Mucosa of gallbladder (tissue), 1 donor: ENCODE measurements at regions not wholly inside any gene's neighbourhood (a gene's known extent, or its start where the extent isn't known, plus 50 kb on each side); places are given as distances from the start of the nearest gene placed in this dataset.
"Not testable (repeated sequence)": the region's sequence is repeated elsewhere in the genome, so short reads cannot be mapped to it uniquely, and the experiment has no call there.

ENCODE experiments used
- DNase-seq: peaks from one replicate; pipeline ENCODE4 v3.0.0-alpha.2; 2020; ENCODE audit warnings: low spot score
- donor health status: DM: no; HTN: no; CAD: no.

DNA sequence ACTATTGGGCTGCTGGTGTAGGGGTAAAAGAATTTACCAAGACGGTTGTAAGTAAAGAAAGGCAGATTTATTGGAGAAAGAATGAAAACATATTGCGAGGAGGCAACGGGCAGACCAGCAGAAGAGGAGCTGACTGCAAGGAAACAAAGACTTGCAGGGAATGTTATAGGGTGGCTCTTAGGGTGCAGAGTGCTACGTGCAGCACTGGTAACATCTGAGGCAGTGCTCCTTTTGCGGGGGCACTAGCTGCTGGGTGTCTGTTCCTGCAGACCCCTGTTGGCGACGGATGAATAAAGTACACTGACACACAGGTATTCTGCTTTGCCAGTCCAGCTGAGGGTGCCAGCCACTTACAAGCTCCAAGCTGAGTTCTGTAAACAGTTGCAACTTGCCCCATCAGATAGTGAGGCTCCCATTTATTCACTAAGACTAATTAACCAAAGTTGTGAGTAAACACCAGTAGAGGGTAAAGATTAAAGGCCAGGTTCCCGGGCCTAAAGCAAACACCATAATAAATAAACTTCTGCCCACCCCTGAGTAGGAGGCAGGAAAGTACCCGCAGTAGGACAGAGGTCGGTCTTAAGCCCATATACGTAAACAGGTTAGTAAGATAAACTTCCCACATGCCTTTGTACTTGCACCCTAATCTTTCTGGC lies 140.2 kb upstream of the KCNK1 start:
- DNase-seq = peak; percentile 18

DNA sequence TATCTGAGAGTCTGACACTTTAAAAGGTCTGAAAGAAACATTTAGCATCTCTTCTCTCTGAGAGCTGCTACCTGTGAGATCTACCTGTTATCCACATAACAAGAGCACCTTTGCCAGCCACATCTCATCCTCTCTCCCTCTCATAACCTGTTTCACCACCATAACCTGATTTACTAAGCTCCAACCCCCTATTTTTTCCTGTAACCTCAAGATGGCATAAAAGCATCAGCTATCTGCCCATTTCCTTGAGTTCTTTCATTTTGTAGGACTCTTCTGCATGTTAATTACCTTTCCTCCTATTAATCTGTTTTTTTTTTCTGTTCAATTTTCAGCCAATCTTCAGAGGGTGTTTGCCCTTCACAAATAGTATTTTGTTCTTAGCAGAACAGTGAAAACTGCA lies 136.5 kb upstream of the KCNK1 start:
- DNase-seq = no peak

DNA sequence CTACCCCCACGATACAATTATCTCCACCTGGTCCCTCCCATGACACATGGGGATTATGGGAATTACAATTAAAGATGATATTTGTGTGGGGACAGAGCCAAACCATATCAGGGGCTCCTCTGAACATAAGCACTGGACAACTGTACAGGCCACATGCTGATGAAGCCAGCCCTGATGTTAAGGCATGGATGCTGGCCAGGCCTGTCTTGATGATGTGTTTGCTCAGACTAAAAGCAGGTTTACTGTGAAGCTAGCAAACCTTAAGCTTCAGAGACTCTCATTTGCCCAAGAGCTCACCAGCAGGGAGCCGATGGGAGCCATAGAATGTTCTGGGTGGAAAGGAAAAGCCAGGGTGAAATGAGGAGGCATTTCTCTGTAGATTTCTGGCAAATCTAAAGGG lies 135.3 kb upstream of the KCNK1 start:
- no peak for DNase-seq

DNA sequence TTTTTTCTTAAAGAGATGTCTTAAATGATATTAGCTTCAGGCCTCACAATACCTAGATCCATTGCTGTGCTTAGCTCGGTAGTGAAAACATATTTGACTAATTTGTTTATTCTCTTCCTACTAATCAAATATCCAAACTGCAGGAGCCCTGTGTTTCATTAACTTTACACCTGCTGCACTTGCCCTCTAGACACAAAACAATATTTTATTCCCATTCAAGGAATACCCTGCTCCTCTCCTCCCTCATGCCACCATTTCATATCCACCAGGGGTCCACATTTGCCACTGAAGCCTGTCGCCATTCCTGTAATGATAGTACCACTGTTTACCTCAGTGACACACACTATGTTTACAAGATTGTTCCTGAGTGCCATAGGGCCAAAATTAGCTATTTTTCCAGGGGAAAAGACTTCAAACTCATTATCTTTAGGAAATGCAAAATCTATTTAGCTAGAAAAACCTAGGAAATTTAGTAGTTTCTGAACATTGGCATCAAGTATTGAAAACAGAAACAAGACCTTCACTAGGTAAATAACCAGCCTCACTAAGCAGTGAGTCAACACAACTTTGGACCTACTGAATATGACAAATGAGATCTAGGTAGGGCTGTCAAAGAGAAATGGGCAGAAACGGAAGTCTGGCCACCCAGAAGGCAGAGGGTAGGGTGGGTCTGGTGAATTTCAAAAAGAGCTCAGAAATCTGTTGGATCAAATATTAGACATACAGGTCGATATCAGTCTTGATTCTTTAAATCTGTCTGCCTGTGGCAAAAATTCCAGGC lies 134.6 kb upstream of the KCNK1 start:
- no peak for DNase-seq

DNA sequence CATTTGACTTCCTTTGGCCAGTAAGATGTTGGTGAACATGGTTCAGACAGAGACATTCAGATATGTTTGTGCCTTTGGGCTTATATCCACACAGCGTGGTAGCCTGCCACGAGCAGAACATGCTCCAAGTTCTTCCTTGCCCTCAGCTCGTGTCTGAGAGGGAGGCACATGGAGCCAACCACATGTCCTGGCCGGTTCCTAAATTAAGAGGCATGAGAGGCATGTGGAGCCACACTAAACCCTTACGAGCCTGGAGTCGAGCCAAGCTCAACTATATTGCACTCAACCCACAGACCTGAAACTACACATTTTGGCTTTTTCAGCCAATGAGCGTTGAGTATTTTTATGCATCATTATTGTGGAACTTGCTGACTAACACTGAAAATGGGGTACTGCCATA lies 133.7 kb upstream of the KCNK1 start:
- no peak for DNase-seq

DNA sequence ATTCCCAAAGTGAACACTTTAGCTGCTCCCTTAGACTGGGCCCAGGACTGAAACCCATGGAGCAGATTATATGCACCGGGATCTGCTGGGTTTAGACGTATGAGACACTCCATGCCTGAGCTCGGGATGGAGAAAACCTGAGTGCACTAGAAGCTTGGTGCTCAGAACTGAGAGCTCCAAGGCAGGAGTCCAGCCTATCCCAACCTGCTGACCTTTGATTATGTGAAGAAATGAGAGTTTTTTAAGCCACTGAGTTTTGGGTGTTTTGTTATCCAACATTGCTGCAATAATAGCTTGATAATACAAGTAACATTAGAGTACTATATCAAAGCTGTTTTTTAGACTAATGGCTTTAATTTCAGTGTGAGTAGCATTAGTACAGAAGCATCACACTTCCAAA lies 131.5 kb upstream of the KCNK1 start:
- DNase-seq = no peak

DNA sequence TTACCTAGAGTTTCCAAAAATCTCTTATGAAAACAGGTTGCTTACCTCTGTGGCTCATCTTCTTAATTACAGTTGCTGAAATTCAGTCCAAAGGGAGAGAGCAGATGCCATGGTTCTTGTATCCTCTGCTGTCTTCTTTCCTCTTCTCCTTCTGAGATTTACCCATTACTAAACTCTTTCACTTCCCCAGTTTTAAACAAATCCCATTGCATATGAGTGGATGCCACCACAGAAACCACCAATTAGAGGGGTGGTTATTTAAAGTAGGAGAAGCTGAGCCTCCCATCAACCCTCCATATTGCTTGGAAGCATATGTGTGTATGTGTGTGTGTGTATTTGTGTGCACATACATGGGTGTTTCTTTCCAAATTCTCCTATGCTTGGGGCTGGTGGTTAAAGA lies 128.5 kb upstream of the KCNK1 start:
- DNase-seq = no peak

DNA sequence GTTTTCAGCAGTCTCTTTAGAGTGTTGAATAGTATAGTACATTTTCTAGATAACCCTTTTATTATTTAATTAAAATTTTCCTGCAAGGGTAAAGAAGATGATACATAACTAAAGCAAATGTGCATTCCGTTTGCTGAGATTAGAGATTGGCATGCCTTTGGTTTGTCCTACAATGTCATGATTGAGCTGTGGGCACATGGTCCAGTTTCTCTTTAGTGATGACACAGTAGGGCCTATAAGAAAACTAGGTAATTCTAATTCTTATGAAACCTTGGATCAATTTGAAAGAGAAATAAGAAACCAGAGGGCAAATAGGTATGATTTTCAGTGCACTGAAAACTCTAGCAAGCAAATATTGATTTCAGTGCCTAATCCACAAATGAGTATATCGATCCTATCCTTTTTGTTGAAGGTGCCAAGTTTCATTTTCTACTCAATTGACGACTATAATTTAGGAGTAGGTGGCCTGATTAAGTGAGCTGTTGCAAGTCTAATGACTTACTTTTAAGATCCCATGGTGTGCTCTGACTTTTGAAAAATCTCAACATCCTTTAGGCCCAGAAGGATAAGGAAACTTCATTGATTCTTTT lies 128.0 kb upstream of the KCNK1 start:
- no peak for DNase-seq

DNA sequence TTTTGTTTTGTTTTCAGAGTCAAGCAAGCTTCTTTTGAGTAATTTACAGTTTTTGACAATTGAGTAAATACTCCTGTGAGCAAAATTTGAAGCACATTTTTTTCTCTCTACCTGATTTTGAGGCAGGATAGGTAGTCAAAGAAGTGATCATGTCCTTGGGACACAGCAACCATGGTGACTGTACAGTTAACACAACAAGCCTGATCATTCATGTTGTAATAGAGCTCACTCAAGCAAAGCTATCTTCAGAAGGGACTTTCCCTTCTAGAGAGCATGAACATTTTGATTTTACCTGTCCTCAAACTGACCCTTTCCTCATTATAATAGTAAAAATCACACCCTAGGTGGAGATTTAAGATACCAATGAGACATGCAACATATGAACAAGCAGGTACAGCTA lies 126.5 kb upstream of the KCNK1 start:
- no peak for DNase-seq

DNA sequence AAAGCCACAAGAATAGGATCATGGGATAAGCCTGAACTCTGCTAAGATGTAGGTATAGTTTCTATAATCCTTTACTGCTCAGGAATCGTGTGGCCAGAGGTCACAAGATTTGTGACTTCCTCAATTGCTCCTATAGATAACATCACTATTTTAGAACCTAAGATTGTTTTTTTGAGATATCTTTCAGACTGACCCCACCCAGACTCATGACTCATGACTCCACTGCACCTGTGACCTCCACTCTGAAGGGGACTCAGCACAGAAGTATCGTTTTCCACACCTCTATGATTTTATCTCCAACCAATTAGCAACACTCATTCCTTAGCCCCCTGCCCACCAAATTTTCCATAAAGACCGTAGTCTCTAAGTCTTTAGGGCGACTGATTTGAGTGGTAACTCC lies 124.5 kb upstream of the KCNK1 start:
- no peak for DNase-seq

DNA sequence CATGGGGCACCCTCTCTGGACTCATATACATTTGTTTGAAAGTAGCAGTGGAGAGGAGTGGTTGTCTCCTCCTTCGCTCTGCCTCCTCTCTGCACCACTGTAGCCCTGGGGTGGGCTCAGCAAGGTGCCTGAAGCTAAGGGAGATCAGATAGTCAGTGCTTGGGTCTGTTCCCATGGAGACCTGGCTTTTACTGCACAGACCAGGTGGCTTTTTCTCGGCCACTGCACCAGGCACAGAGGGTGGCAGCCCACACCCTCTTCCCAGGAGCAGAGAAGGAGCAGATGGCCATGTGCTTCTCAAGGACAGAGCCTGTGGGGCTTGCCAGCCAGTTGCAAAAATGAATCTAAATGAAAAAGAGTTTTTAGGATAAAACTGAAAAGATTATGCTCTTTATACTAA lies 123.4 kb upstream of the KCNK1 start:
- no peak for DNase-seq

DNA sequence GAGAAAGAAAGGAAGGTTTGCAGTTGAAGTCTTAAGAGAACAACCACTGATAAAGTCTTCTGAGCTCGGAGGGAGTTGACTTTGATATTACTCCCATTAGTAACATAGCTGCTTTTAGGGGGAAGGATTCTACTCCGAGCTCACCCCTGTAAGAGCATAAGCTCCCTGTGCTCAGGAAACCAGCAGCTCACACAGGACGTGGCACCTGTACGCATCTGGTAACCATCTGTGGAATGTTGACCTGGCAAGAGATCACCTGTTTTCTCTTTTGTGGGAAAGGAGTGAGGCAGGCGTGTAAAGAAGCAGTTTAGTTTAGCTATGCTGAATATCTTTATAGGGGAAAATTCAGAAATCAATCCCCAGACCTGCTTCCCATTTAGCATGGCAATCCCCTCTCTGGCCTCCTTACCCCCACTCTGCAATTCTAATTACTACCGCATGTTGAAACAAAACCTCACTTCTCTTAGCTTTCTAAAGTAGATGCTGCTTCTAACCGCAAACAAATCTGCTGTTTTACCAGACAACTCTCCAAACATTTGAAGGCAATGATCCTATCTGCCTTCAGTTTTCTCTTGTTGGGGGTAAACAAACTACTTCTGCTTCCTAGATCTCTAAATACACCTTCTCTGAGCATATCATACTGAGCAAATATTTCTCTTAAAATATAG lies 121.8 kb upstream of the KCNK1 start:
- no peak for DNase-seq

DNA sequence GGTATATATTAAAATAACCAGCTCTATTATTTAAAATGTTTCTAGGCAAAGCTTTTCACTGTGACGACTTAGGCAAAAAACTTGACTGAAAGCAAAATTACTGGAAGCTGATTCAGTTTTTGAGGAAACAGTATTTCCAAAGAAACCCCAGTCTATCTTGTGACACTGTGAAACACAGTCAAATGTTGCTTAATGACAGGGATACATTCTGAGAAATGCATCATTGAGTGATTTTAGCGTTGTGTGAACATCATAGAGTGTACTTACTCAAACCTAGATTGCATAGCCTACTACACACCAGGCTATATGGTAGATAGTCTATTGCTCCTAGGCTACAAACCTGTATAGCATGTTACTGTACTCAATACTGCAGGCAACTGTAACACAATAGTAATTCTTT lies 116.9 kb upstream of the KCNK1 start:
- no peak for DNase-seq

DNA sequence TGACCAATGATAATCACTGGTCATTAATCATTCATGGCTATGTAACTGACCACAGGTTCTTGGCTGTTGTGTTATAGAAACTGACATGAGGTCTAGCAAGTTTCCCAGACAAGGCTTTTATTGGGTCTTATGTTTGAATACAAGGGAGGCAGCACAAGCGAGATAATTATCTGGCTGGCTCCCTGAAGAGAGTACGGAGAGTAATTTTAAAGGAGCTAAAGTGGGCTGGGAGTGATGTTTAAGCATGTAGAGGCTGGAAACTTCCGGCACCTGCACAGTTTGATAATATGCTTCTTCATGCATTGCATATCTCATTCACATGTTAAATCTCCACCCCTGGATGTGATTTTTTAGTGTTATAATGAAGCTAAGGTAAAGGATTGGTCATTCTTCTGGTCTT lies 116.2 kb upstream of the KCNK1 start:
- DNase-seq = no peak

DNA sequence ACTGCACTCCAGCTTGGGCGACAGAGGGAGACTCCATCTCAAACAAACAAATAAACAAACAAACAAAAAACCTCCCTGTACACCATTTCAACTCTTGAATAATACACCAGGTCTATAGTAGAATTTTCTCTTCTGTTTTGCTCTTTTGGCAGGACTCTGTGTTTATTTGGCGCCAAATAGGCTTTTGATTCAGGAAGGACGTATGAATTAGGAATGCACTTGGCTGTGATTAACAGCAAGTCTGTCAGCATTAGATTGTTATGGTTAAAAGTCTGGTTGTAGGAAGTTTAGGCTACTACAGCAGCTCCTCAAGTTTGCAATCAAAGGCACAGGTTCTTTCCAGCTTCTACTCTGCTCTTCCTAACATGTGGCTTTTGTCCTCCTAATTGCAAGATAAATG lies 113.8 kb upstream of the KCNK1 start:
- DNase-seq = no peak

DNA sequence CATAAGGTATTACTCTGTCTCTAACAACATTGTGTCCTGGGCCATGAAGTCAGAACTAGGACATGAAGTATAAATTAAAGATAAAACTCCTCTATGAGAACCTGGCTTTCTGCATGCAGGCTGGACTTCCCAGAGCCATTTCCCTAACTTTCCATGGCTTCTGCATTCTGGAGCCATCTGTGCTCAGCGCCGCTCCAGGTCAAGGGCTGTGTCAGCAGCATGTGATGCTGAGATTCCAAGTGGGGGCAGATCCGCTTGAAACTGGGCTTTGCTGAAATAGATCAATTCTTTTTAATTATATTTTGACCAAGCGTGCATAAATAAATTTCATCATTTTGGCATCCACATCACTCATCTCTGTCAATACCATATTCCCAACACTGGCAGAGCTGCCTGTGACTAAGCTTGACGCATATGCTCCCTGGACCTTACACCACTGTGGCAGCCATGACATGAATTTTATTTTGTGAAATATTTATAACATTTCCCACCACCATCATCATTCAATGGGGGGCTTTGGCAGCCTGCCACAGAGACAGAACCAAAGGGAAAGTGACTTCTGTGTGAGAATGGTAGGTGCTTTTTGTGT lies 110.4 kb upstream of the KCNK1 start:
- no peak for DNase-seq

DNA sequence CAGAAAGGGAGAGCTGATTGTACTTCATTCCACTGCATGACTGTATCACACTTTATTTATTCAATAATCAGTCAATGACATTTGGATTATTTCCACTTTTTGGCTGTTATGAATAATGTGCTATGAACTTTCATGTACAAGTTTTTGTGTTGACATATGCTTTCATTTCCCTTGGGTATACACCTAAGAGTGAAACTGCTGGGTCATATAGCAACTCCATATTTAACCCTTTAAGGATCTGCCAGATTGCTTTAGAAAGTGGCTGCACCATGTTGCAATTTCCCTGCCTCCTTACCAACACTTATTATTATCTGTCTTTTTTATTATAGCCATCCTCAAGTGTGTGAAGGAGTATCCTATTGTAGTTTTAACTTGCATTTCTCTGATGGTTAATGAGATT lies 108.8 kb upstream of the KCNK1 start:
- DNase-seq = no peak

DNA sequence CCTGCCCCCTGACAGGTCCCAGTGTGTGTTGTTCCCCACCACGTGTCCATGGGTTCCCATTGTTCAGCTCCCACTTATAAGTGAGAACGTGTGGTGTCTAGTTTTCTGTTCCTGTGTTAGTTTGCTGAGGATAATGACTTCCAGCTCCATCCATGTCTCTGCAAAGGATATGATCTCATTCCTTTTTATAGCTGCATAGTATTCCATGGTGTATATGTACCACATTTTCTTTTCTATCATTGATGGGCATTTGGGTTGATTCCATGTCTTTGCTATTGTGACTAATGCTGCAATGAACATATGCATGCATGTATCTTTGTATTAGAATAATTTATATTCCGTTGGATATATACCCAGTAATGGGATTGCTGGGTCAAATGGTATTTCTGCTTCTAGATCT lies 108.0 kb upstream of the KCNK1 start:
- DNase-seq = not testable (repeated sequence)

DNA sequence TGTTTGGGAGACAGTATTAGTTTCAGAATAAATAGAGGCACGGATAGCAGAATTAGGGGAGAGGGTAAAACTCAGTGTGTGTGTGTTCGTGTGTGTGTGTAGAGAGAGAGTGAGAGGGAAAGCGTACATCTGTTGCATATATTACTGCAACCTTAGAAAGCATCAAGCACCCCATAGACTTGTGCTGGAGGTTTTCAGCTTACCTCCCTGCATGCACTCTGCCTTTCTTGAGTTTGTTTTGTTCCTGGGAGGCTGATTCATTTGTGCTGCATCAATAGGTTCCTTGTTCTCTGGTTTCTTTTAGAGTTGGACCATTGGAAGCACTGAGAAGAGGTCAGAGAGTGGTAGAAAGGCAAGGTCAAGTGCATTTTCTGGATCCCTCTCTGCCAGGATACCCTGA lies 104.4 kb upstream of the KCNK1 start:
- DNase-seq = no peak

DNA sequence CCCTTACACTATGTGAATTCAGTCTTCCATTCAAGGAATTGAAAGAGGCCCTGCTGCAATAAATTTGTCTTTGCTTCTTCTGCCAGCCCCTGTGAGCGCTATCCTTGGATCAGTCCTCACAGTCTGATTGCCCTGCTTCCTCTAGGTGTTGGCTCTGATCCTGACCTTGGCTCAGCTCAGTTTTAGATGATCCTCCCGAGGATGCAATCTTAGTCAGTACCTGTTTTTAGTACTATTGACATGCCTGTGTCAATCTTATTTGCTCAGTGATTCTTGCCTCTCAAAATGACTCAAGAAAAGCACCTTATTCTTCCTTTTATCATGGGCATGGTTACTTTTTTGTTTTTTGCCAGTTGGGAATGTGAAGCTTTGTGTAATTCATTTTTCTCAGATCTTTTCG lies 101.4 kb upstream of the KCNK1 start:
- DNase-seq = no peak

DNA sequence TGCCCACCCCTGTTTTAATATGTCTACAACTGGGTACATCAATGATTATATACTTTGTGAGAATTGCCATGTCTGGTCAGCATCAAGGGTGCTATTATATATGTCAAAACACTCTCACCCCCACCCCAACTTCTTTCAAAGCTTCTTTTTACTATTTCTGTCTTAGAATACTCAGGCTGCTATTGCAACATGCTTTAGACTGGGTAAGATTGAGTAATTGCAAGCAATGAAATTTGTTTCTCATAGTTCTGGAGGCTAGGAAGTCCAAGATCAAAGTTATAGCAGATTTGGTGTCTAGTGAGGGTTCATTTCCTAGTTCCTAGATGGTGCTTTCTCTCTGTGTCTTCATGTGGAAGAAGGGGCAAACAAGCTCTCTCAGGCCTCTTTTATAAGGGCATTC lies 100.5 kb upstream of the KCNK1 start:
- no peak for DNase-seq

DNA sequence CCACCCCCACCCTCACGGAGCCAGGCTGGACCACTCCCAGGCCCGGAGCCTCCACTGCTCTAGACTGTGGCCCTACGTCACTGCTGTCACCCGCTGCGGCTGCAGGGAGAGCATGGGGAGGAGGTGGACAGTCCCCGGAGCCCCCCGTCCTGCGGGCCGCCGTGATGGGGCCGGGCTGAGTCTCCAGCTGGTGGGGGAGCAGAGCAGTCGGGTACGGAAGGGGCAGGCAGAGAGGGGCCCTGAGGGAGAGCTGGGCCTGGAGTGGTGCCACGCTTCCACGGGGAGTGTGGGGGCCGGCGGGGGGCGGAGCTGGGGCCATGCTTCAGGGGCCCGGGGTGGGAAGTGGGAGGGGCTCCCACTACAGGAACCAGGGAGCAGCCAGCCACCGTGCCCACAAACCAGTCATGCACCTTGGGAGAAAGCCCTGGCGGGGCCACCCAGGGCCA lies 98.9 kb upstream of the KCNK1 start:
- no peak for DNase-seq
